HepG2 (cell line): ENCODE measurements at regions not wholly inside any gene's neighbourhood (a gene's known extent, or its start where the extent isn't known, plus 50 kb on each side); places are given as distances from the start of the nearest gene placed in this dataset.
A peak's percentile ranks its signal among the peaks of the same experiment; 100 is the strongest.

Experiments
- ATAD3A ChIP-seq: sonication (generic); formaldehyde crosslinking; IDR thresholded peaks from 2 replicates; pipeline ENCODE4 v1.4.0; 2020; ENCODE audit warnings: missing genetic modification reagents
- FOSL1 ChIP-seq: sonication (generic); formaldehyde crosslinking; IDR thresholded peaks from 2 replicates; pipeline ENCODE4 v1.9.0; 2021; ENCODE audit warnings: missing genetic modification reagents, borderline replicate concordance
- HMGXB4 ChIP-seq, 2 experiments: sonication (generic) in 1 of 2; formaldehyde crosslinking in 1 of 2; IDR thresholded peaks; 2 replicates each; pipeline versions ENCODE4 v1.4.0 to v1.6.1; 2018 to 2020; ENCODE audit warnings: missing genetic modification reagents in 2 of 2, borderline replicate concordance in 1 of 2, low read depth in 1 of 2, mild to moderate bottlenecking in 1 of 2, missing biosample characterization in 1 of 2
- NR1H2 ChIP-seq: sonication (generic); formaldehyde crosslinking; IDR thresholded peaks from 2 replicates; pipeline ENCODE4 v1.8.1; 2022; ENCODE audit warnings: low read depth, missing genetic modification reagents, borderline replicate concordance
- PAF1 ChIP-seq: IDR thresholded peaks from 2 replicates; pipeline ENCODE4 v1.6.1; 2016; ENCODE audit warnings: missing genetic modification reagents, missing compliant biosample characterization
- RBFOX2 ChIP-seq: fragments of 200-400 bp; formaldehyde crosslinking; IDR thresholded peaks from 2 replicates; pipeline ENCODE4 v1.6.1; 2017; ENCODE audit warnings: low read depth, mild to moderate bottlenecking, low read length
- ZBTB38 ChIP-seq: sonication (generic); formaldehyde crosslinking; IDR thresholded peaks from 2 replicates; pipeline ENCODE4 v1.5.1; 2020; ENCODE audit warnings: mild to moderate bottlenecking, missing genetic modification reagents
- ZFP62 ChIP-seq: sonication (generic); formaldehyde crosslinking; IDR thresholded peaks from 2 replicates; pipeline ENCODE4 v1.4.0; 2020; ENCODE audit warnings: missing genetic modification reagents
- ZNF136 ChIP-seq: sonication (generic); formaldehyde crosslinking; IDR thresholded peaks from 2 replicates; pipeline ENCODE4 v1.8.1; 2022; ENCODE audit warnings: low read depth, mild to moderate bottlenecking, moderate library complexity, missing genetic modification reagents
- ZNF256 ChIP-seq: sonication (generic); formaldehyde crosslinking; conservative IDR thresholded peaks from 2 replicates; pipeline ENCODE4 v1.4.0; 2020; ENCODE audit warnings: missing genetic modification reagents
- ZNF326 ChIP-seq: sonication (generic); formaldehyde crosslinking; IDR thresholded peaks from 2 replicates; pipeline ENCODE4 v1.4.0; 2020; ENCODE audit warnings: missing genetic modification reagents, borderline replicate concordance
- ZNF496 ChIP-seq: sonication (generic); formaldehyde crosslinking; IDR thresholded peaks from 2 replicates; pipeline ENCODE4 v1.8.1; 2023; ENCODE audit warnings: mild to moderate bottlenecking, moderate library complexity, missing genetic modification reagents; ENCODE audit not compliant: insufficient replicate concordance
- ZNF652 ChIP-seq: IDR thresholded peaks from 2 replicates; pipeline ENCODE4 v1.6.1; 2016; ENCODE audit warnings: low read depth, borderline replicate concordance
- ZNF660 ChIP-seq: sonication (generic); formaldehyde crosslinking; IDR thresholded peaks from 2 replicates; pipeline ENCODE4 v1.5.1; 2020; ENCODE audit warnings: mild to moderate bottlenecking, low read depth, missing genetic modification reagents, borderline replicate concordance
- ZNF761 ChIP-seq: sonication (generic); formaldehyde crosslinking; conservative IDR thresholded peaks from 2 replicates; pipeline ENCODE4 v1.4.0; 2020; ENCODE audit warnings: mild to moderate bottlenecking, missing genetic modification reagents
- ZNF788 ChIP-seq: sonication (generic); formaldehyde crosslinking; IDR thresholded peaks from 2 replicates; pipeline ENCODE4 v1.5.0; 2020; ENCODE audit warnings: mild to moderate bottlenecking, missing genetic modification reagents, borderline replicate concordance
- TF ChIP-seq, protein P1 (sequence below): sonication (generic); formaldehyde crosslinking; IDR thresholded peaks from 2 replicates; pipeline ENCODE4 v1.4.0; 2020; ENCODE audit warnings: mild to moderate bottlenecking, missing genetic modification reagents, borderline replicate concordance
- TF ChIP-seq, protein P2 (sequence below): sonication (generic); formaldehyde crosslinking; IDR thresholded peaks from 2 replicates; pipeline ENCODE4 v1.8.0; 2022; ENCODE audit warnings: missing genetic modification reagents, mild to moderate bottlenecking, inconsistent platforms, borderline replicate concordance
- TF ChIP-seq, protein P3 (sequence below): sonication (generic); formaldehyde crosslinking; IDR thresholded peaks from 2 replicates; pipeline ENCODE4 v1.4.0; 2020; ENCODE audit warnings: missing genetic modification reagents, borderline replicate concordance

DNA sequence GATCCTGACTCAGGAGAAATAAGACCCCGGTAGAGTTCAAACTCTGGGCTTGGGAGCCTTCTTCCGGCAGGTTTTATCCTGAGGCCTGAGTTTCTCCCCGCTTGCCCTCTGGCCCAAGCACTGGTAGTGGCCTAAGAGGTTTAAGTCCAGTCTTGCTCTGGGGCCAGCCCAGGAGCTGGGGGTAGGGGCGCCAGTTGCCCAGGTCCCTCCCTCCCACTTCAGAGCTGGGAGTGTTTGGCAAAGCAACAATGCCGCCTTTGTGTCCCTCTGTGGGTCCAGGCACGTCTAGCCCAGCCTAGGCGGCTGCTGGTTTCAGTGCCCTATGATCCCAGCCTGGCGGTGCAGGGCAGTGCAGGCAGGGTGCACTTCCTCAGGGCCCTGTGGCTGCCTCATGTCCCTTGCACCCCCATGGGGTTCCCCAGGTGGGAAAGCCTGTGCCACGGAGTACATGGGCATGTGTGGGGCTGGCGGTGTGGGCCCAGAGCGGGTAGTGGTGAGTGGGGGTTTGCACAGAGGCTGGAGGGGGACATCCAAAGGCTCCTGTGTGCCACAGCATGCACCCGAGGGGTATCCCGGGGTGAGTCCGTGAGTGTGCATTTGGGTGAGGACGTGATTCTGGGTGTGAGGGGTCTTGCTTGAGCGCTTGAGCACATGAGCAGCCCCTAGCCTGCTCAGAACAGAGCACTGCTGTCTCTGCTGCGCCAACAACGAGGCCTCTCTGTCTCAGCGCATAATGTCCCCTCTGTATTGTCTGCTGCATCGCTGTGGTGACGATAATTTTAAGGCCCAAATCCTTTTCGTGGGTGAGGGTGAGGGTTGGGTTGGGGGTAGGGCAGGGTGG is 61.7 kb upstream of the PSD2 start (continued):
- 0 out of 2 replicates have a peak, but pooled peaks have one; percentile 60 for TF ChIP-seq NR1H2 (CRISPR knock-in tag)
- no peak; the same call in 1 of the 2 replicates for TF ChIP-seq ZNF652 (CRISPR knock-in tag)
- TF ChIP-seq ZNF136, result no peak; the same call in 1 of the 2 replicates
- TF ChIP-seq, protein P1, sequence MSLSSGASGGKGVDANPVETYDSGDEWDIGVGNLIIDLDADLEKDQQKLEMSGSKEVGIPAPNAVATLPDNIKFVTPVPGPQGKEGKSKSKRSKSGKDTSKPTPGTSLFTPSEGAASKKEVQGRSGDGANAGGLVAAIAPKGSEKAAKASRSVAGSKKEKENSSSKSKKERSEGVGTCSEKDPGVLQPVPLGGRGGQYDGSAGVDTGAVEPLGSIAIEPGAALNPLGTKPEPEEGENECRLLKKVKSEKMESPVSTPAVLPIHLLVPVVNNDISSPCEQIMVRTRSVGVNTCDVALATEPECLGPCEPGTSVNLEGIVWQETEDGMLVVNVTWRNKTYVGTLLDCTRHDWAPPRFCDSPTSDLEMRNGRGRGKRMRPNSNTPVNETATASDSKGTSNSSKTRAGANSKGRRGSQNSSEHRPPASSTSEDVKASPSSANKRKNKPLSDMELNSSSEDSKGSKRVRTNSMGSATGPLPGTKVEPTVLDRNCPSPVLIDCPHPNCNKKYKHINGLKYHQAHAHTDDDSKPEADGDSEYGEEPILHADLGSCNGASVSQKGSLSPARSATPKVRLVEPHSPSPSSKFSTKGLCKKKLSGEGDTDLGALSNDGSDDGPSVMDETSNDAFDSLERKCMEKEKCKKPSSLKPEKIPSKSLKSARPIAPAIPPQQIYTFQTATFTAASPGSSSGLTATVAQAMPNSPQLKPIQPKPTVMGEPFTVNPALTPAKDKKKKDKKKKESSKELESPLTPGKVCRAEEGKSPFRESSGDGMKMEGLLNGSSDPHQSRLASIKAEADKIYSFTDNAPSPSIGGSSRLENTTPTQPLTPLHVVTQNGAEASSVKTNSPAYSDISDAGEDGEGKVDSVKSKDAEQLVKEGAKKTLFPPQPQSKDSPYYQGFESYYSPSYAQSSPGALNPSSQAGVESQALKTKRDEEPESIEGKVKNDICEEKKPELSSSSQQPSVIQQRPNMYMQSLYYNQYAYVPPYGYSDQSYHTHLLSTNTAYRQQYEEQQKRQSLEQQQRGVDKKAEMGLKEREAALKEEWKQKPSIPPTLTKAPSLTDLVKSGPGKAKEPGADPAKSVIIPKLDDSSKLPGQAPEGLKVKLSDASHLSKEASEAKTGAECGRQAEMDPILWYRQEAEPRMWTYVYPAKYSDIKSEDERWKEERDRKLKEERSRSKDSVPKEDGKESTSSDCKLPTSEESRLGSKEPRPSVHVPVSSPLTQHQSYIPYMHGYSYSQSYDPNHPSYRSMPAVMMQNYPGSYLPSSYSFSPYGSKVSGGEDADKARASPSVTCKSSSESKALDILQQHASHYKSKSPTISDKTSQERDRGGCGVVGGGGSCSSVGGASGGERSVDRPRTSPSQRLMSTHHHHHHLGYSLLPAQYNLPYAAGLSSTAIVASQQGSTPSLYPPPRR, result peak; percentile 80
- no peak for TF ChIP-seq PAF1 (CRISPR knock-in tag)
- TF ChIP-seq RBFOX2, result peak; percentile 96
- TF ChIP-seq ZNF496, result no peak
- TF ChIP-seq HMGXB4 (CRISPR knock-in tag; IDR thresholded peaks at IDR 0.05; ENCODE audit: borderline replicate concordance in 1 of 2, low read depth in 1 of 2), result peak; percentile 60 to 83; a peak in 3 of 4 replicates
- no peak for TF ChIP-seq ZNF326
- TF ChIP-seq, protein P2, sequence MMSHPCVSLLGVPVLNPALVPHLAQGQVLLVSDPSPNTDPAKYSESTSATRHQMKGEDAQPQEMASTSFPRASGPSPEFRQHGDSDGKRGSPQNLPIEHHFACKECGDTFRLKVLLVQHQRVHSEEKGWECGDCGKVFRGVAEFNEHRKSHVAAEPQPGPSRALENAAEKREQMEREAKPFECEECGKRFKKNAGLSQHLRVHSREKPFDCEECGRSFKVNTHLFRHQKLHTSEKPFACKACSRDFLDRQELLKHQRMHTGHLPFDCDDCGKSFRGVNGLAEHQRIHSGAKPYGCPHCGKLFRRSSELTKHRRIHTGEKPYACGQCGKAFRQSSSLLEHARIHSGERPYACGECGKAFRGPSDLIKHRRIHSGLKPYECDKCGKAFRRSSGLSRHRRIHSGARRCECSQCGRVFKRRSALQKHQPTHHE (CRISPR knock-in tag), result peak; percentile 81
- no peak for TF ChIP-seq ZBTB38 (CRISPR knock-in tag)
- no peak for TF ChIP-seq ATAD3A
- TF ChIP-seq, protein P3, sequence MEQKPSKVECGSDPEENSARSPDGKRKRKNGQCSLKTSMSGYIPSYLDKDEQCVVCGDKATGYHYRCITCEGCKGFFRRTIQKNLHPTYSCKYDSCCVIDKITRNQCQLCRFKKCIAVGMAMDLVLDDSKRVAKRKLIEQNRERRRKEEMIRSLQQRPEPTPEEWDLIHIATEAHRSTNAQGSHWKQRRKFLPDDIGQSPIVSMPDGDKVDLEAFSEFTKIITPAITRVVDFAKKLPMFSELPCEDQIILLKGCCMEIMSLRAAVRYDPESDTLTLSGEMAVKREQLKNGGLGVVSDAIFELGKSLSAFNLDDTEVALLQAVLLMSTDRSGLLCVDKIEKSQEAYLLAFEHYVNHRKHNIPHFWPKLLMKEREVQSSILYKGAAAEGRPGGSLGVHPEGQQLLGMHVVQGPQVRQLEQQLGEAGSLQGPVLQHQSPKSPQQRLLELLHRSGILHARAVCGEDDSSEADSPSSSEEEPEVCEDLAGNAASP (CRISPR knock-in tag), result peak; percentile 91
- TF ChIP-seq FOSL1 (CRISPR knock-in tag), result no peak
- peak; percentile 97 for TF ChIP-seq ZNF788 (CRISPR knock-in tag)
- TF ChIP-seq ZNF761 (CRISPR knock-in tag), result peak; percentile 89; the same call in 1 of the 2 replicates
- TF ChIP-seq ZNF256 (CRISPR knock-in tag), result no peak
- TF ChIP-seq ZNF660 (CRISPR knock-in tag), result no peak
- TF ChIP-seq ZFP62 (CRISPR knock-in tag), result no peak
